H1 (cell line): ENCODE measurements at regions not wholly inside any gene's neighbourhood (a gene's known extent, or its start where the extent isn't known, plus 50 kb on each side); places are given as distances from the start of the nearest gene placed in this dataset.

Experiments
- CTCF ChIA-PET: fragments of 300-600 bp; sonication (Branson Sonifier 250); formaldehyde crosslinking; loops from one replicate; lab custom pipeline; 2021; ENCODE audit not compliant: partially characterized antibody; lab: Charles Lee
- POLR2A ChIA-PET: fragments of 300-600 bp; sonication (Branson Sonifier 250); formaldehyde crosslinking; loops from one replicate; lab custom pipeline; 2021; ENCODE audit warnings: inconsistent platforms; ENCODE audit not compliant: partially characterized antibody; lab: Charles Lee
- DNase-seq, 2 experiments: peaks; one replicate each; pipeline versions ENCODE4 v3.0.0 to v3.0.0-alpha.2; 2010 to 2022; ENCODE audit warnings: low spot score in 2 of 2, low read depth in 1 of 2, mixed read lengths in 1 of 2
- FAIRE-seq: peaks from 2 replicates; lab custom pipeline; 2011; peaks lifted over from hg19 to GRCh38; lab: Jason Lieb, UNC
- H2AFZ ChIP-seq: 2 replicates; pipeline ENCODE4 v1.8.1; 2012; ENCODE audit warnings: low read length, inconsistent platforms
- H2AK5ac ChIP-seq: 2 replicates; pipeline ENCODE4 v1.6.1; 2013; ENCODE audit warnings: low read depth, low read length
- H2BK120ac ChIP-seq: replicated peaks from 2 replicates; pipeline ENCODE3; 2013; ENCODE audit warnings: low read depth, low read length, inconsistent platforms
- H2BK12ac ChIP-seq: 2 replicates; pipeline ENCODE4 v1.6.1; 2013; ENCODE audit warnings: low read depth, low read length
- H2BK15ac ChIP-seq: 2 replicates; pipeline ENCODE4 v1.6.1; 2013; ENCODE audit warnings: low read length
- H2BK20ac ChIP-seq: 2 replicates; pipeline ENCODE4 v1.6.1; 2013; ENCODE audit warnings: low read length
- H2BK5ac ChIP-seq: 2 replicates; pipeline ENCODE4 v1.6.1; 2013; ENCODE audit warnings: low read depth, low read length
- H3K14ac ChIP-seq: 2 replicates; pipeline ENCODE4 v1.6.1; 2013; ENCODE audit warnings: inconsistent platforms; ENCODE audit not compliant: insufficient read length
- H3K18ac ChIP-seq: 2 replicates; pipeline ENCODE4 v1.6.1; 2013; ENCODE audit warnings: low read length; ENCODE audit errors: extremely low read depth
- H3K23ac ChIP-seq: 2 replicates; pipeline ENCODE4 v1.6.1; 2013; ENCODE audit warnings: inconsistent platforms; ENCODE audit not compliant: insufficient read length
- H3K23me2 ChIP-seq: 2 replicates; pipeline ENCODE4 v1.6.1; 2013; ENCODE audit warnings: low read depth, low read length
- H3K27ac ChIP-seq: 2 replicates; pipeline ENCODE4 v1.6.1; 2011; ENCODE audit warnings: low read depth, low read length, inconsistent platforms
- H3K27me3 ChIP-seq, 4 experiments: replicated peaks in 1 of 4; 1 replicate in 1 of 4; 2 replicates in 3 of 4; pipeline versions ENCODE4 v1.6.1 to v1.8.1; 2011 to 2013; ENCODE audit warnings: low read length in 3 of 4, mild to moderate bottlenecking in 3 of 4, inconsistent platforms in 2 of 4, mixed read lengths in 2 of 4, moderate library complexity in 1 of 4; ENCODE audit not compliant: control insufficient read depth in 3 of 4, insufficient read depth in 3 of 4; ENCODE audit errors: extremely low read depth in 1 of 4
- H3K36me3 ChIP-seq, 4 experiments: 2 replicates each; pipeline versions ENCODE4 v1.6.1 to v1.8.1; 2011 to 2013; ENCODE audit warnings: mild to moderate bottlenecking in 4 of 4, low read length in 3 of 4, moderate library complexity in 2 of 4, control low read depth in 1 of 4, inconsistent platforms in 1 of 4; ENCODE audit not compliant: insufficient read depth in 4 of 4, control insufficient read depth in 2 of 4
- H3K4ac ChIP-seq: replicated peaks from 2 replicates; pipeline ENCODE3; 2013; ENCODE audit warnings: low read length, low read depth, mixed read lengths, inconsistent platforms; ENCODE audit not compliant: insufficient read length
- H3K4me1 ChIP-seq, 4 experiments: replicated peaks in 1 of 4; 1 replicate in 1 of 4; 2 replicates in 3 of 4; pipeline versions ENCODE4 v1.6.1 to v1.8.1; 2011 to 2013; ENCODE audit warnings: low read length in 3 of 4, inconsistent platforms in 2 of 4, mixed read lengths in 1 of 4; ENCODE audit not compliant: insufficient read depth in 4 of 4, control insufficient read depth in 3 of 4
- H3K4me2 ChIP-seq, 2 experiments: 2 replicates each; pipeline versions ENCODE4 v1.6.1 to v1.8.1; 2011 to 2013; ENCODE audit warnings: low read depth in 2 of 2, low read length in 2 of 2, control low read depth in 1 of 2, inconsistent platforms in 1 of 2, mild to moderate bottlenecking in 1 of 2; ENCODE audit not compliant: insufficient read depth in 1 of 2
- H3K4me3 ChIP-seq, 4 experiments: fragments of 200-600, 300-600 bp in 1 of 4; sonication (generic), shearing (Covaris generic), sonication (Bioruptor Twin) in 1 of 4; 2 replicates each; pipeline versions ENCODE4 v1.5.1 to v1.8.1; 2011 to 2016; ENCODE audit warnings: low read length in 4 of 4, low read depth in 3 of 4, control low read depth in 2 of 4, inconsistent platforms in 2 of 4, mild to moderate bottlenecking in 2 of 4, mixed read lengths in 1 of 4, moderate library complexity in 1 of 4; ENCODE audit not compliant: insufficient read depth in 2 of 4; ENCODE audit errors: extremely low read depth in 1 of 4
- H3K56ac ChIP-seq: replicated peaks from 2 replicates; pipeline ENCODE3; 2013; ENCODE audit warnings: low read depth, mild to moderate bottlenecking, mixed read lengths, low read length, inconsistent platforms; ENCODE audit not compliant: insufficient read length
- H3K79me1 ChIP-seq: 2 replicates; pipeline ENCODE4 v1.6.1; 2013; ENCODE audit warnings: low read depth, low read length, control low read depth
- H3K79me2 ChIP-seq, 2 experiments: 2 replicates each; pipeline versions ENCODE4 v1.6.1 to v1.8.1; 2012 to 2013; ENCODE audit warnings: low read length in 2 of 2, mild to moderate bottlenecking in 2 of 2, inconsistent platforms in 1 of 2; ENCODE audit not compliant: insufficient read depth in 2 of 2, control insufficient read depth in 1 of 2
- H3K9ac ChIP-seq, 4 experiments: replicated peaks in 1 of 4; 1 replicate in 1 of 4; 2 replicates in 3 of 4; pipeline versions ENCODE4 v1.6.1 to v1.8.1; 2011 to 2013; ENCODE audit warnings: low read depth in 3 of 4, low read length in 3 of 4, control low read depth in 2 of 4, mild to moderate bottlenecking in 2 of 4, moderate library complexity in 2 of 4, inconsistent platforms in 1 of 4; ENCODE audit errors: extremely low read depth in 1 of 4
- H3K9me3 ChIP-seq, 2 experiments: 2 replicates each; pipeline versions ENCODE4 v1.6.1 to v1.8.1; 2012 to 2013; ENCODE audit warnings: mild to moderate bottlenecking in 2 of 2, moderate library complexity in 2 of 2, control low read depth in 1 of 2, inconsistent platforms in 1 of 2, low read depth in 1 of 2, low read length in 1 of 2, mixed read lengths in 1 of 2; ENCODE audit not compliant: insufficient read depth in 2 of 2
- H4K20me1 ChIP-seq, 2 experiments: replicated peaks in 1 of 2; 2 replicates each; pipeline versions ENCODE3 to v1.8.1; 2011 to 2013; ENCODE audit warnings: inconsistent platforms in 2 of 2, low read length in 2 of 2, mild to moderate bottlenecking in 1 of 2; ENCODE audit not compliant: insufficient read depth in 2 of 2, control insufficient read depth in 1 of 2
- H4K5ac ChIP-seq: 2 replicates; pipeline ENCODE4 v1.6.1; 2013; ENCODE audit warnings: low read length, low read depth, mixed read lengths, inconsistent platforms; ENCODE audit not compliant: insufficient read length
- H4K8ac ChIP-seq: 2 replicates; pipeline ENCODE4 v1.8.0; 2013; ENCODE audit warnings: mild to moderate bottlenecking, moderate library complexity, low read length, inconsistent platforms; ENCODE audit not compliant: insufficient read depth; ENCODE audit errors: extremely low read depth
- H4K91ac ChIP-seq: replicated peaks from 2 replicates; pipeline ENCODE3; 2013; ENCODE audit warnings: low read length, mixed read lengths, inconsistent platforms; ENCODE audit not compliant: insufficient read length
- CTBP2 ChIP-seq: IDR thresholded peaks from 2 replicates; pipeline ENCODE4 v1.7.0; 2011; ENCODE audit warnings: borderline replicate concordance, mild to moderate bottlenecking, moderate library complexity, mixed read lengths, low read length; ENCODE audit not compliant: insufficient read depth, insufficient read length
- EP300 ChIP-seq, 2 experiments: IDR thresholded peaks; 1 replicate in 1 of 2; 2 replicates in 1 of 2; pipeline ENCODE4 v1.6.1; 2011 to 2012; ENCODE audit warnings: low read depth in 2 of 2, low read length in 2 of 2, mild to moderate bottlenecking in 2 of 2, borderline replicate concordance in 1 of 2, inconsistent platforms in 1 of 2, moderate library complexity in 1 of 2
- WGBS, 2 experiments: shearing (Covaris generic) in 1 of 2; methylation state at CpG; one replicate each; pipeline versions ENCODE4 v1.1.6 to v1.1.7; 2013 to 2015; ENCODE audit warnings: low lambda C conversion rate in 2 of 2, mixed read lengths in 2 of 2, inconsistent platforms in 1 of 2, low coverage in 1 of 2, missing lambda C conversion rate in 1 of 2; ENCODE audit not compliant: insufficient replicate concordance in 2 of 2, insufficient coverage in 1 of 2, insufficient read length in 1 of 2; ENCODE audit errors: extremely low coverage in 1 of 2, missing lambda C conversion rate in 1 of 2; 5-methylcytosine and 5-hydroxymethylcytosine counted together

GRCh38 chr12:109655578-109655977 lies 58.0 kb upstream of the FAM222A start:
- Histone ChIP-seq H4K8ac (no peak overlapping the region), H3K4ac (no peak overlapping the region), H3K23ac (no peak overlapping the region), H3K9ac (no peak overlapping the region), H3K4me3 (no peak overlapping the region), H2AK5ac (no peak overlapping the region), H2BK12ac (no peak overlapping the region), H4K91ac (no peak overlapping the region), H3K27me3 (no peaks in the 10 kb centered on the region; a peak in 1 of 7 replicates), H3K56ac (no peak overlapping the region), H4K20me1 (no peaks in the 10 kb centered on the region), H3K79me2 (no peaks in the 10 kb centered on the region), H3K36me3 (no peaks in the 10 kb centered on the region), H3K4me1 (peaks cover 0 to 5% (median 0%) of the 10 kb centered on the region in 4 experiments; a peak in 1 of 7 replicates), H2BK5ac (no peak overlapping the region), H3K79me1 (no peaks in the 10 kb centered on the region), H2BK15ac (no peak overlapping the region), H2BK20ac (no peak overlapping the region), H3K23me2 (no peaks in the 10 kb centered on the region), H3K14ac (no peak overlapping the region), H4K5ac (no peak overlapping the region), H2AFZ (no peak overlapping the region), H3K4me2 (no peak overlapping the region), H2BK120ac (no peak overlapping the region), H3K18ac (no peak overlapping the region), H3K9me3 (no peaks in the 10 kb centered on the region), H3K27ac (no peak overlapping the region)
- no peak for TF ChIP-seq CTBP2
- no peak for TF ChIP-seq EP300 (IDR thresholded peaks at IDR 0.05; ENCODE audit: borderline replicate concordance in 1 of 2, low read depth in 2 of 2, low read length in 2 of 2)
- WGBS, 2 experiments, result 77% methylated on average over 2 of the region's 2 CpGs; no CpG with 5 or more reads in 1 of the 2 experiments
- FAIRE-seq (no peak), DNase-seq (no peak)
- ChIA-PET CTCF (interaction anchor here (0.7 to 2.3 kb wide), 6 partner anchors 10 to 223 kb away, joined by 3 to 6 read pairs (median 4); no protein-coding TSS in a partner anchor), POLR2A (interaction anchor here (1.0 kb wide), 1 partner anchor 39 kb away, joined by 3 read pairs; no protein-coding TSS in a partner anchor)
